Vagina (tissue), 2 donors: ENCODE measurements at regions not wholly inside any gene's neighbourhood (a gene's known extent, or its start where the extent isn't known, plus 50 kb on each side); places are given as distances from the start of the nearest gene placed in this dataset.

Source experiments
- CTCF ChIP-seq, 3 experiments: fragments of 450-650 bp in 2 of 3; fragments of 200-600 bp in 1 of 3; sonication (generic) in 1 of 3; IDR thresholded peaks; one replicate each; pipeline ENCODE4 v1.5.1; 2017 to 2019; ENCODE audit warnings: antibody characterized with exemption in 3 of 3, mild to moderate bottlenecking in 2 of 3, moderate library complexity in 2 of 3
- POLR2A ChIP-seq, 2 donors: fragments of 450-650 bp; IDR thresholded peaks; one replicate each; pipeline ENCODE4 v1.6.1; 2017; ENCODE audit warnings: antibody characterized with exemption in 2 of 2, mild to moderate bottlenecking in 2 of 2, moderate library complexity in 2 of 2

GRCh38 chr7:12985228-12985627 lies 297.8 kb downstream of the ARL4A start:
- TF ChIP-seq POLR2A (IDR thresholded peaks at IDR 0.05), result no peak
- no peak for TF ChIP-seq CTCF (IDR thresholded peaks at IDR 0.05)
